ENCODE measurements at regions not wholly inside any gene's neighbourhood (a gene's known extent, or its start where the extent isn't known, plus 50 kb on each side); places are given as distances from the start of the nearest gene placed in this dataset.

- no peak for DNase-seq (ENCODE audit: low read depth in 1 of 2, low spot score in 1 of 2)
Measured at GRCh38 chr10:123484722-123485121, 181.4 kb upstream of the GPR26 start.

GRCh38 chr10:123485341-123485960 is 180.7 kb upstream of the GPR26 start:
- no peak for DNase-seq (ENCODE audit: low read depth in 1 of 2, low spot score in 1 of 2)

GRCh38 chr10:123488436-123488835 is 177.7 kb upstream of the GPR26 start:
- DNase-seq (ENCODE audit: low read depth in 1 of 2, low spot score in 1 of 2): no peak

- DNase-seq (ENCODE audit: low read depth in 1 of 2, low spot score in 1 of 2): no peak
Measured at GRCh38 chr10:123491364-123491763, 174.8 kb upstream of the GPR26 start.

GRCh38 chr10:123492016-123492415 is 174.1 kb upstream of the GPR26 start:
- no peak for DNase-seq (ENCODE audit: low read depth in 1 of 2, low spot score in 1 of 2)

- no peak for DNase-seq (ENCODE audit: low read depth in 1 of 2, low spot score in 1 of 2)
Measured at GRCh38 chr10:123494301-123494808, 171.8 kb upstream of the GPR26 start.

- no peak for DNase-seq (ENCODE audit: low read depth in 1 of 2, low spot score in 1 of 2)
Measured at GRCh38 chr10:123496375-123496774, 169.8 kb upstream of the GPR26 start.

- DNase-seq (ENCODE audit: low read depth in 1 of 2, low spot score in 1 of 2): no peak
Measured at GRCh38 chr10:123496996-123497660, 169.0 kb upstream of the GPR26 start.

GRCh38 chr10:123500110-123500509 is 166.0 kb upstream of the GPR26 start:
- no peak for DNase-seq (ENCODE audit: low read depth in 1 of 2, low spot score in 1 of 2)

GRCh38 chr10:123501148-123501547 is 165.0 kb upstream of the GPR26 start:
- no peak for DNase-seq (ENCODE audit: low read depth in 1 of 2, low spot score in 1 of 2)

GRCh38 chr10:123502983-123503382 is 163.2 kb upstream of the GPR26 start:
- DNase-seq (ENCODE audit: low read depth in 1 of 2, low spot score in 1 of 2): no peak

- DNase-seq (ENCODE audit: low read depth in 1 of 2, low spot score in 1 of 2): no peak
Measured at GRCh38 chr10:123506455-123506854, 159.7 kb upstream of the GPR26 start.

- no peak for DNase-seq (ENCODE audit: low read depth in 1 of 2, low spot score in 1 of 2)
Measured at GRCh38 chr10:123507298-123507697, 158.9 kb upstream of the GPR26 start.

GRCh38 chr10:123509338-123509737 is 156.8 kb upstream of the GPR26 start:
- no peak for DNase-seq (ENCODE audit: low read depth in 1 of 2, low spot score in 1 of 2)

- no peak for DNase-seq (ENCODE audit: low read depth in 1 of 2, low spot score in 1 of 2)
Measured at GRCh38 chr10:123512901-123513775, 153.0 kb upstream of the GPR26 start.

GRCh38 chr10:123513870-123514269 is 152.3 kb upstream of the GPR26 start:
- DNase-seq (ENCODE audit: low read depth in 1 of 2, low spot score in 1 of 2): no peak

- no peak for DNase-seq (ENCODE audit: low read depth in 1 of 2, low spot score in 1 of 2)
Measured at GRCh38 chr10:123514996-123515395, 151.2 kb upstream of the GPR26 start.

GRCh38 chr10:123515661-123516060 is 150.5 kb upstream of the GPR26 start:
- DNase-seq (ENCODE audit: low read depth in 1 of 2, low spot score in 1 of 2): no peak

- no peak for DNase-seq (ENCODE audit: low read depth in 1 of 2, low spot score in 1 of 2)
Measured at GRCh38 chr10:123516291-123516690, 149.9 kb upstream of the GPR26 start.

GRCh38 chr10:123517426-123517825 is 148.7 kb upstream of the GPR26 start:
- DNase-seq (ENCODE audit: low read depth in 1 of 2, low spot score in 1 of 2): no peak

- no peak for DNase-seq (ENCODE audit: low read depth in 1 of 2, low spot score in 1 of 2)
Measured at GRCh38 chr10:123517901-123518300, 148.3 kb upstream of the GPR26 start.

GRCh38 chr10:123518765-123519164 is 147.4 kb upstream of the GPR26 start:
- DNase-seq (ENCODE audit: low read depth in 1 of 2, low spot score in 1 of 2): no peak

All from activated T-helper 1 cell treated with anti-CD3 and anti-CD28 coated beads, Interleukin-2, amount 50 U/mL, for 16 hours (primary cell).